CD4-positive, alpha-beta T cell (primary cell): ENCODE measurements at regions not wholly inside any gene's neighbourhood (a gene's known extent, or its start where the extent isn't known, plus 50 kb on each side); places are given as distances from the start of the nearest gene placed in this dataset.

Experiments
- ATAC-seq: fragments of 200-7000 bp; cut with Tn5 transposase; one replicate; pipeline ENCODE4 v1.10.0; 2022; ENCODE audit warnings: mild to moderate bottlenecking; ENCODE audit not compliant: poor library complexity
- CTCF ChIA-PET: fragments of 350-600 bp; sonication (Branson Sonifier 250); formaldehyde crosslinking; loops from one replicate; lab custom pipeline; 2021; ENCODE audit warnings: antibody characterized with exemption, inconsistent platforms; lab: Charles Lee
- POLR2A ChIA-PET: fragments of 350-600 bp; sonication (Branson Sonifier 250); formaldehyde crosslinking; loops from one replicate; lab custom pipeline; 2021; ENCODE audit warnings: antibody characterized with exemption, inconsistent platforms; lab: Charles Lee
- DNase-seq, 14 experiments: peaks; one replicate each; pipeline ENCODE4 v3.0.0-alpha.2; 2013 to 2020; ENCODE audit warnings: mixed read lengths in 2 of 14
- H3K27ac ChIP-seq, 2 donors: one replicate each; pipeline versions ENCODE4 v1.5.1 to v1.7.0; 2013; ENCODE audit warnings: low read length in 2 of 2, low read depth in 1 of 2, mild to moderate bottlenecking in 1 of 2
- H3K27me3 ChIP-seq, 2 experiments: 1 replicate in 1 of 2; 2 replicates in 1 of 2; pipeline versions ENCODE4 v1.6.1 to v1.7.0; 2013; ENCODE audit warnings: low read length in 2 of 2, control low read depth in 1 of 2, mild to moderate bottlenecking in 1 of 2, moderate library complexity in 1 of 2; ENCODE audit not compliant: insufficient read depth in 2 of 2, control insufficient read depth in 1 of 2
- H3K36me3 ChIP-seq: one replicate; pipeline ENCODE4 v1.6.1; 2013; ENCODE audit warnings: low read length, control low read depth; ENCODE audit not compliant: insufficient read depth
- H3K4me1 ChIP-seq: one replicate; pipeline ENCODE4 v1.6.1; 2013; ENCODE audit warnings: low read length, control low read depth; ENCODE audit not compliant: insufficient read depth
- H3K4me3 ChIP-seq: one replicate; pipeline ENCODE4 v1.5.1; 2013; ENCODE audit warnings: mild to moderate bottlenecking, low read length, moderate library complexity
- H3K9me3 ChIP-seq, 2 experiments: 1 replicate in 1 of 2; 2 replicates in 1 of 2; pipeline versions ENCODE4 v1.6.1 to v1.7.0; 2013; ENCODE audit warnings: low read length in 2 of 2, mild to moderate bottlenecking in 2 of 2, control low read depth in 1 of 2, moderate library complexity in 1 of 2; ENCODE audit not compliant: control insufficient read depth in 1 of 2, insufficient read depth in 1 of 2
- H3K27ac Mint-ChIP-seq: one replicate; pipeline ENCODE4 v1.8.0; 2020; ENCODE audit warnings: mixed read lengths
- H3K27me3 Mint-ChIP-seq: one replicate; pipeline ENCODE4 v1.8.0; 2021; ENCODE audit warnings: mixed read lengths
- H3K36me3 Mint-ChIP-seq: one replicate; pipeline ENCODE4 v1.8.0; 2021; ENCODE audit warnings: low read depth, mixed read lengths
- H3K4me1 Mint-ChIP-seq: one replicate; pipeline ENCODE4 v1.8.0; 2021; ENCODE audit warnings: low read depth, mixed read lengths
- H3K4me3 Mint-ChIP-seq: one replicate; pipeline ENCODE4 v1.8.0; 2020; ENCODE audit warnings: mild to moderate bottlenecking, mixed read lengths
- H3K9me3 Mint-ChIP-seq: one replicate; pipeline ENCODE4 v1.8.0; 2020; ENCODE audit warnings: mixed read lengths
- intact Hi-C, 2 experiments: fragments of 100-400 bp; cut with DNase I in 1 of 2; cut with micrococcal nuclease in 1 of 2; formaldehyde crosslinking; loops; one replicate each; pipeline versions ENCODE4 v1.15.1 to v1.9.0; 2023 to 2025; cut with DNase I, micrococcal nuclease
- TF ChIP-seq, protein P1 (sequence below): fragments of 200-600 bp; IDR thresholded peaks from one replicate; pipeline ENCODE4 v1.8.0; 2022; ENCODE audit warnings: antibody characterized with exemption, mild to moderate bottlenecking

GRCh38 chr21:28214786-28215185 lies 777.9 kb downstream of the LTN1 start:
- H3K4me1 ChIP-seq = no peaks in the 10 kb centered on the region
- no peak overlapping the region for H3K27ac ChIP-seq
- no peak overlapping the region for H3K27ac Mint-ChIP-seq
- no peaks in the 10 kb centered on the region for H3K36me3 Mint-ChIP-seq
- H3K27me3 Mint-ChIP-seq = no peaks in the 10 kb centered on the region
- no peaks in the 10 kb centered on the region for H3K9me3 ChIP-seq
- ChIA-PET CTCF (no interaction called here), POLR2A (no interaction called here)
- no peaks in the 10 kb centered on the region for H3K4me1 Mint-ChIP-seq
- no peaks in the 10 kb centered on the region for H3K27me3 ChIP-seq
- no peak overlapping the region for H3K4me3 ChIP-seq
- TF ChIP-seq, protein P1, sequence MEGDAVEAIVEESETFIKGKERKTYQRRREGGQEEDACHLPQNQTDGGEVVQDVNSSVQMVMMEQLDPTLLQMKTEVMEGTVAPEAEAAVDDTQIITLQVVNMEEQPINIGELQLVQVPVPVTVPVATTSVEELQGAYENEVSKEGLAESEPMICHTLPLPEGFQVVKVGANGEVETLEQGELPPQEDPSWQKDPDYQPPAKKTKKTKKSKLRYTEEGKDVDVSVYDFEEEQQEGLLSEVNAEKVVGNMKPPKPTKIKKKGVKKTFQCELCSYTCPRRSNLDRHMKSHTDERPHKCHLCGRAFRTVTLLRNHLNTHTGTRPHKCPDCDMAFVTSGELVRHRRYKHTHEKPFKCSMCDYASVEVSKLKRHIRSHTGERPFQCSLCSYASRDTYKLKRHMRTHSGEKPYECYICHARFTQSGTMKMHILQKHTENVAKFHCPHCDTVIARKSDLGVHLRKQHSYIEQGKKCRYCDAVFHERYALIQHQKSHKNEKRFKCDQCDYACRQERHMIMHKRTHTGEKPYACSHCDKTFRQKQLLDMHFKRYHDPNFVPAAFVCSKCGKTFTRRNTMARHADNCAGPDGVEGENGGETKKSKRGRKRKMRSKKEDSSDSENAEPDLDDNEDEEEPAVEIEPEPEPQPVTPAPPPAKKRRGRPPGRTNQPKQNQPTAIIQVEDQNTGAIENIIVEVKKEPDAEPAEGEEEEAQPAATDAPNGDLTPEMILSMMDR = no peak
- DNase-seq = no peak
- no peak for ATAC-seq
- H3K9me3 Mint-ChIP-seq = no peaks in the 10 kb centered on the region
- no peak overlapping the region for H3K4me3 Mint-ChIP-seq
- no peaks in the 10 kb centered on the region for H3K36me3 ChIP-seq
- intact Hi-C loops = no loop called here

DNA sequence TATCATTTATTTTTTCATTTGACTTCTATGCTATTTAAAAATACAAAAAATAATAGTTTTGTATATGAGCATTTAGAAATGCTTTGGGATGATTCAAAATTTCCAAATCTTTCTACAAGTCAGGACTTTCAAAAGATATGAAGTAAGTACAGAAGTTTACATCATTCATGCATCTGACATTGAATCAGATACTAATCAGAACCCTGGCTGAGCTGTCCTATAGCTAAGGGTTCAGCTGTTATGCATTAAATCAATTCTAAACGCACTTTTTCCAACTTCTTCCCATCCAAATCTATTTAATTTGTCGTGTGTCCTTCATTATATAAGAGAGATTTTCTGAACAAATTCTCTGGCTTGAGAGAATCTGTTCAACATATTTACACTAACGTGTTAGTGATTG lies 779.4 kb downstream of the LTN1 start:
- CTCF ChIA-PET = no interaction called here
- no peak overlapping the region for H3K27ac Mint-ChIP-seq
- no peak for DNase-seq

GRCh38 chr21:28212061-28212460 lies 780.6 kb downstream of the LTN1 start:
- Mint-ChIP-seq H3K4me3 (no peak overlapping the region), H3K4me1 (no peaks in the 10 kb centered on the region), H3K27ac (no peak overlapping the region), H3K9me3 (no peaks in the 10 kb centered on the region), H3K36me3 (no peaks in the 10 kb centered on the region), H3K27me3 (no peaks in the 10 kb centered on the region)
- ATAC-seq (no peak), DNase-seq (no peak)
- H3K36me3 ChIP-seq = no peaks in the 10 kb centered on the region
- H3K4me3 ChIP-seq = no peak overlapping the region
- intact Hi-C loops = no loop called here
- no peak overlapping the region for H3K27ac ChIP-seq
- H3K27me3 ChIP-seq = no peaks in the 10 kb centered on the region
- ChIA-PET CTCF (no interaction called here), POLR2A (no interaction called here)
- TF ChIP-seq, protein P1 = no peak
- H3K9me3 ChIP-seq = no peaks in the 10 kb centered on the region
- H3K4me1 ChIP-seq = no peaks in the 10 kb centered on the region

More for the DNA sequence above, 779.4 kb downstream of the LTN1 start:
- ATAC-seq = no peak
- no peaks in the 10 kb centered on the region for H3K27me3 ChIP-seq
- TF ChIP-seq, protein P1 = no peak
- no peaks in the 10 kb centered on the region for H3K36me3 ChIP-seq
- intact Hi-C loops = no loop called here
- H3K27ac ChIP-seq = no peak overlapping the region
- no peak overlapping the region for H3K4me3 ChIP-seq
- H3K4me1 ChIP-seq = no peaks in the 10 kb centered on the region
- no peaks in the 10 kb centered on the region for H3K9me3 Mint-ChIP-seq
- H3K4me1 Mint-ChIP-seq = no peaks in the 10 kb centered on the region
- no peaks in the 10 kb centered on the region for H3K9me3 ChIP-seq
- POLR2A ChIA-PET = no interaction called here
- no peaks in the 10 kb centered on the region for H3K27me3 Mint-ChIP-seq
- no peak overlapping the region for H3K4me3 Mint-ChIP-seq
- no peaks in the 10 kb centered on the region for H3K36me3 Mint-ChIP-seq
